ENCODE measurements at regions not wholly inside any gene's neighbourhood (a gene's known extent, or its start where the extent isn't known, plus 50 kb on each side); places are given as distances from the start of the nearest gene placed in this dataset.
"Not testable (repeated sequence)": the region's sequence is repeated elsewhere in the genome, so short reads cannot be mapped to it uniquely, and the experiment has no call there.

- not testable (repeated sequence) for H3K27ac ChIP-seq
Measured at GRCh38 chr22:11604635-11605395, 3923.2 kb upstream of the OR11H1 start.

- TF ChIP-seq ZFX (IDR thresholded peaks at IDR 0.05; ENCODE audit: borderline replicate concordance) (no peak), CTCF (IDR thresholded peaks at IDR 0.05) (no peak)
- no peak overlapping the region for H3K27ac ChIP-seq
Measured at GRCh38 chr22:11605468-11605981, 3922.5 kb upstream of the OR11H1 start.

- not testable (repeated sequence) for H3K27ac ChIP-seq
Measured at GRCh38 chr22:11606047-11607000, 3921.7 kb upstream of the OR11H1 start.

- H3K27ac ChIP-seq, result not testable (repeated sequence)
Measured at GRCh38 chr22:11607215-11607614, 3920.8 kb upstream of the OR11H1 start.

- H3K27ac ChIP-seq, result not testable (repeated sequence)
Measured at GRCh38 chr22:11608486-11608885, 3919.5 kb upstream of the OR11H1 start.

GRCh38 chr22:11609193-11609592, 3918.8 kb upstream of the OR11H1 start:
- not testable (repeated sequence) for H3K27ac ChIP-seq

GRCh38 chr22:11611280-11611679, 3916.7 kb upstream of the OR11H1 start:
- not testable (repeated sequence) for H3K27ac ChIP-seq

- not testable (repeated sequence) for H3K27ac ChIP-seq
Measured at GRCh38 chr22:11611876-11612275, 3916.1 kb upstream of the OR11H1 start.

GRCh38 chr22:11613081-11613897, 3914.7 kb upstream of the OR11H1 start:
- not testable (repeated sequence) for H3K27ac ChIP-seq

- TF ChIP-seq CTCF (IDR thresholded peaks at IDR 0.05) (no peak), ZFX (IDR thresholded peaks at IDR 0.05; ENCODE audit: borderline replicate concordance) (no peak)
- no peak overlapping the region for H3K27ac ChIP-seq
Measured at GRCh38 chr22:11613898-11614755, 3913.9 kb upstream of the OR11H1 start.

- H3K27ac ChIP-seq, result not testable (repeated sequence)
Measured at GRCh38 chr22:11614798-11615433, 3913.1 kb upstream of the OR11H1 start.

Measured in 22Rv1 (cell line).